Panc1 (cell line): ENCODE measurements at regions not wholly inside any gene's neighbourhood (a gene's known extent, or its start where the extent isn't known, plus 50 kb on each side); places are given as distances from the start of the nearest gene placed in this dataset.

Experiments used
- POLR2AphosphoS5 ChIP-seq: IDR thresholded peaks from 2 replicates; pipeline ENCODE4 v1.6.1; 2012; ENCODE audit warnings: mild to moderate bottlenecking, low read depth, low read length, moderate library complexity
- SIN3A ChIP-seq: IDR thresholded peaks from 2 replicates; pipeline ENCODE4 v1.6.1; 2012; ENCODE audit warnings: low read depth, mild to moderate bottlenecking, low read length, moderate library complexity, borderline replicate concordance; ENCODE audit not compliant: insufficient read depth
- TF ChIP-seq, protein P1 (sequence below): fragments of 450-650 bp; IDR thresholded peaks from 2 replicates; pipeline ENCODE4 v1.5.1; 2017; ENCODE audit warnings: mild to moderate bottlenecking
- TF ChIP-seq, protein P2 (sequence below), 2 experiments: IDR thresholded peaks; 2 replicates each; pipeline ENCODE4 v1.6.1; 2011 to 2012; ENCODE audit warnings: low read depth in 2 of 2, control low read depth in 1 of 2, low read length in 1 of 2, mild to moderate bottlenecking in 1 of 2, moderate library complexity in 1 of 2; ENCODE audit not compliant: insufficient read depth in 1 of 2

DNA sequence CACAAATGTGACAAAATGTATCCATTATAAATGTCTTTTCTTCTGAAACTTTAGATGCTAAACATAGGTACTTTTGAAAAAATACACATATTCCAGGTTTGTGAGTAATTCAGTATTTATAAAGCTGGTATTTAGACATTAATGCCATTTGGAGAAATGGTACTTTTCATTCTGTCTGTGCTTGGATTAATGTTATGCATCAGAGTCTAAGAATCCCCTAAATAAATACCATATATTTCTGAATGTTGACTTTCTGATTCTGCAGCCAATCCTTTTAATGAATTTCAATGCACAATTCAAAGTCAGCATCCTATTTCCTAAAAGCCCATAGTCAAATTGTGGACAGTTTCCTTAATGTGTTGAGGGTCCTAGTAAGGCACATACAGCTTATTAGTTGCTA, 145.0 kb downstream of the DKK1 start:
- TF ChIP-seq, protein P1, sequence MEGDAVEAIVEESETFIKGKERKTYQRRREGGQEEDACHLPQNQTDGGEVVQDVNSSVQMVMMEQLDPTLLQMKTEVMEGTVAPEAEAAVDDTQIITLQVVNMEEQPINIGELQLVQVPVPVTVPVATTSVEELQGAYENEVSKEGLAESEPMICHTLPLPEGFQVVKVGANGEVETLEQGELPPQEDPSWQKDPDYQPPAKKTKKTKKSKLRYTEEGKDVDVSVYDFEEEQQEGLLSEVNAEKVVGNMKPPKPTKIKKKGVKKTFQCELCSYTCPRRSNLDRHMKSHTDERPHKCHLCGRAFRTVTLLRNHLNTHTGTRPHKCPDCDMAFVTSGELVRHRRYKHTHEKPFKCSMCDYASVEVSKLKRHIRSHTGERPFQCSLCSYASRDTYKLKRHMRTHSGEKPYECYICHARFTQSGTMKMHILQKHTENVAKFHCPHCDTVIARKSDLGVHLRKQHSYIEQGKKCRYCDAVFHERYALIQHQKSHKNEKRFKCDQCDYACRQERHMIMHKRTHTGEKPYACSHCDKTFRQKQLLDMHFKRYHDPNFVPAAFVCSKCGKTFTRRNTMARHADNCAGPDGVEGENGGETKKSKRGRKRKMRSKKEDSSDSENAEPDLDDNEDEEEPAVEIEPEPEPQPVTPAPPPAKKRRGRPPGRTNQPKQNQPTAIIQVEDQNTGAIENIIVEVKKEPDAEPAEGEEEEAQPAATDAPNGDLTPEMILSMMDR: no peak
- no peak for TF ChIP-seq POLR2AphosphoS5
- TF ChIP-seq SIN3A: no peak
- TF ChIP-seq, protein P2, sequence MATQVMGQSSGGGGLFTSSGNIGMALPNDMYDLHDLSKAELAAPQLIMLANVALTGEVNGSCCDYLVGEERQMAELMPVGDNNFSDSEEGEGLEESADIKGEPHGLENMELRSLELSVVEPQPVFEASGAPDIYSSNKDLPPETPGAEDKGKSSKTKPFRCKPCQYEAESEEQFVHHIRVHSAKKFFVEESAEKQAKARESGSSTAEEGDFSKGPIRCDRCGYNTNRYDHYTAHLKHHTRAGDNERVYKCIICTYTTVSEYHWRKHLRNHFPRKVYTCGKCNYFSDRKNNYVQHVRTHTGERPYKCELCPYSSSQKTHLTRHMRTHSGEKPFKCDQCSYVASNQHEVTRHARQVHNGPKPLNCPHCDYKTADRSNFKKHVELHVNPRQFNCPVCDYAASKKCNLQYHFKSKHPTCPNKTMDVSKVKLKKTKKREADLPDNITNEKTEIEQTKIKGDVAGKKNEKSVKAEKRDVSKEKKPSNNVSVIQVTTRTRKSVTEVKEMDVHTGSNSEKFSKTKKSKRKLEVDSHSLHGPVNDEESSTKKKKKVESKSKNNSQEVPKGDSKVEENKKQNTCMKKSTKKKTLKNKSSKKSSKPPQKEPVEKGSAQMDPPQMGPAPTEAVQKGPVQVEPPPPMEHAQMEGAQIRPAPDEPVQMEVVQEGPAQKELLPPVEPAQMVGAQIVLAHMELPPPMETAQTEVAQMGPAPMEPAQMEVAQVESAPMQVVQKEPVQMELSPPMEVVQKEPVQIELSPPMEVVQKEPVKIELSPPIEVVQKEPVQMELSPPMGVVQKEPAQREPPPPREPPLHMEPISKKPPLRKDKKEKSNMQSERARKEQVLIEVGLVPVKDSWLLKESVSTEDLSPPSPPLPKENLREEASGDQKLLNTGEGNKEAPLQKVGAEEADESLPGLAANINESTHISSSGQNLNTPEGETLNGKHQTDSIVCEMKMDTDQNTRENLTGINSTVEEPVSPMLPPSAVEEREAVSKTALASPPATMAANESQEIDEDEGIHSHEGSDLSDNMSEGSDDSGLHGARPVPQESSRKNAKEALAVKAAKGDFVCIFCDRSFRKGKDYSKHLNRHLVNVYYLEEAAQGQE (IDR thresholded peaks at IDR 0.05; ENCODE audit: insufficient read depth in 1 of 2, low read depth in 2 of 2, low read length in 1 of 2): no peak
